ENCODE measurements at regions not wholly inside any gene's neighbourhood (a gene's known extent, or its start where the extent isn't known, plus 50 kb on each side); places are given as distances from the start of the nearest gene placed in this dataset.

DNA sequence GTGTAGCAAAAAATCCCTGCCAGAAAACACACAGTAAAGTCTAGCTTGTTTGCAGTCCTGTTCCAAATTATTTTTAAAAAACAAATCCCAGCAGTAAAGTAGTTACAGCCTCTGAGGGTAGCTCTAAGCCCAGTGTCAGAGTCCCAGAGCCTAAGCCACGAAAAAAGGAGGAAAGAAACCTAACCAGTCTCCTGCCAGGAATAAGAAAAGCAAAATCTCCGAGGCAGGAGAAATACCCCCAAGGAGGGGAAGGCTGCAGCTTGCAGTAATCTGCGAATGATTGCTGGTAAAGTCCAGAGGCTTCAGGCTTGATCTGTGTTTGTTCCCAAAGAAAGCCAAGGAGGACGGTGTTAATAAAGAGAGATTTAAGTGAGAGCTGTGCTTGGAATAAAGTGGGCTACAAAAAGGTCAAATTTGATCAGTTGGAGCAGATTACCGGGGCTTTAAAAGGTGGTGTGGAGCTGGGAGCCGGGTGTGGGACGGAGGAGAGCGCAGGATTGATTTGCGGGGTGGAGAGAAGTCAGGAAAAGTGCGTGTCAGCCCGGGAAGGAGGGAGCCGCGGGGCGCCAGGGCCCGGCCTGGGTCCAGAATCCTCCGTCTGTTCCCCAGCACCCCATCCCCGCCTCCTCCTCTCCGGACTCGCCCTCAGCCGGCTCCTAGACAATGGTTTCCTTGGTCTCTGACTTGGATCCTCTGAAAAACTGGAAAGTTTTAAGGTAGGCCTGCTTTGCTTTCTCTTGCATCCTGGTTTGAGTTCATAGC, 219.4 kb upstream of the CELF2 start:
- Histone ChIP-seq H3K27me3 (ENCODE audit: control insufficient read depth in 5 of 5, insufficient read depth in 4 of 5, low read length in 5 of 5) (no peaks in the 10 kb centered on the region), H3K4me3 (ENCODE audit: low read depth in 1 of 5, low read length in 5 of 5) (peak overlapping the region; percentile 42 to 68 (median 57)), H3K9me3 (ENCODE audit: control insufficient read depth in 5 of 5, low read length in 5 of 5) (no peaks in the 10 kb centered on the region), H3K36me3 (ENCODE audit: control insufficient read depth in 5 of 5, insufficient read depth in 5 of 5, low read length in 5 of 5) (no peaks in the 10 kb centered on the region), H3K27ac (ENCODE audit: low read depth, low read length) (peak overlapping the region; percentile 68), H3K4me1 (ENCODE audit: control insufficient read depth in 5 of 5, insufficient read depth in 5 of 5, low read length in 5 of 5) (peaks cover 0 to 70% (median 50%) of the 10 kb centered on the region in 5 donors), H3K9ac (ENCODE audit: low read length in 5 of 5) (peak overlapping the region; percentile 33 to 77 (median 62))

DNA sequence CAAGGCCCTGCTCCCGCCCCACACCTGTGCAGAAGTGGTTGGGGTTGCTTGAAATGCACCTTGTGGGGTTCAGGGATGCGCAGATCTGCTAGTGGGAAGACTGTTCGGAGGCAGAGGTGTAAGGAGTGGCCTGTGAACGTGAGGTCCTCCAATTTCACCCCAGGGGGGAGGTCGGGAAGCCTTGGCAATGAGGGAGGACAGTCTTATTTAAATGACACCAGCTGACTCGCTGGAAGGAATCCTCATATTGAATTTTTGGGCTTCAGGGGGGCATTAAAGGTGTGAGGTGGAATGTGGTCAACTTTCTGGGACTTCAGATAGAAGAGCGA, 218.8 kb upstream of the CELF2 start:
- peak overlapping the region; percentile 33 to 77 (median 62) for H3K9ac ChIP-seq (ENCODE audit: low read length in 5 of 5)
- H3K27me3 ChIP-seq (ENCODE audit: control insufficient read depth in 5 of 5, insufficient read depth in 4 of 5, low read length in 5 of 5) = no peaks in the 10 kb centered on the region
- H3K36me3 ChIP-seq (ENCODE audit: control insufficient read depth in 5 of 5, insufficient read depth in 5 of 5, low read length in 5 of 5) = no peaks in the 10 kb centered on the region
- peak overlapping the region; percentile 68 for H3K27ac ChIP-seq (ENCODE audit: low read depth, low read length)
- H3K9me3 ChIP-seq (ENCODE audit: control insufficient read depth in 5 of 5, low read length in 5 of 5) = no peaks in the 10 kb centered on the region
- peaks cover 3 to 75% (median 53%) of the 10 kb centered on the region in 5 donors for H3K4me1 ChIP-seq (ENCODE audit: control insufficient read depth in 5 of 5, insufficient read depth in 5 of 5, low read length in 5 of 5)
- H3K4me3 ChIP-seq (ENCODE audit: low read depth in 1 of 5, low read length in 5 of 5) = peak overlapping the region; percentile 42 to 68 (median 57)

DNA sequence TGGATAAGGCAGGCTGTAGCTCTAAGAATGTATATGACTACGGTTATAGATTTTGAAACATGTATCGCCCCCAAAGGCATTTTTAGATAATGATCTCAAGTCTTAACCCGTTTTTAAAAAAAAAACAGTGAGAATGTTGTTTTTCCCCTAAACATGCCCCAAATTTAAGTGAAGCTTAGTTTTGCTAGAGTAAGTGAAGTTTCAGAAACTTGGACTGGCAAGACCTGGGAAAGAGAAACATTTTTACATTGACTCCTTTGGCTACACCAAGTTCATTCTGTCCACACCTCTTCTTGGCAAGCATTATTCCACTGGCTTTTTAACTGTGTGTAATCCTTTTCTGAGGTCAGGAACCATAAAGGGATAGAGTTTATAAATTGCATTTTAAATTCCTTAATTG, 216.7 kb upstream of the CELF2 start:
- Histone ChIP-seq H3K9me3 (ENCODE audit: control insufficient read depth in 5 of 5, low read length in 5 of 5) (no peaks in the 10 kb centered on the region), H3K36me3 (ENCODE audit: control insufficient read depth in 5 of 5, insufficient read depth in 5 of 5, low read length in 5 of 5) (no peaks in the 10 kb centered on the region), H3K27me3 (ENCODE audit: control insufficient read depth in 5 of 5, insufficient read depth in 4 of 5, low read length in 5 of 5) (no peaks in the 10 kb centered on the region), H3K27ac (ENCODE audit: low read depth, low read length) (peak overlapping the region; percentile 77), H3K9ac (ENCODE audit: low read length in 5 of 5) (peak overlapping the region in 2 of 5 donors; percentile 19 to 27), H3K4me3 (ENCODE audit: low read depth in 1 of 5, low read length in 5 of 5) (peak overlapping the region in 2 of 5 donors; percentile 23 to 33), H3K4me1 (ENCODE audit: control insufficient read depth in 5 of 5, insufficient read depth in 5 of 5, low read length in 5 of 5) (peaks cover 3 to 76% (median 56%) of the 10 kb centered on the region in 5 donors)

DNA sequence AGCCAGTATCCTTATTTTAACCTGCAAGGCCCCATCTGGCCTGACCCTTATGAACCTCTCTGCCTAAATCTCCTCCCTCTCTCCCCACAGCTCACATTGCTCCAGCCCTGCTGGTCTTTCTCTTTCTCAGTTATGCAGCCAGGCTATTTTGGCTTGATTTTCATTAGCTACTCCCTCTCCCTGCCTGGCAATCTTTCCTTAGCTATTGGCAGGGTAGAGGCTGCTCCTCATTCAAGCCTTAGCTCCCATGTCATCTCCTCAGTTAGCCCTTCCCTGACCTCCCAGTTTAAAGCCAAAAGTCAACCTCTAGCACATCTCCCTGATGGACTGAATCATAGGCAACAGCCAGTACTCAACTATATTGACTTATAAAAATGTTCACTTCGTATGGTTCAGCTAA, 214.4 kb upstream of the CELF2 start:
- H3K27ac ChIP-seq (ENCODE audit: low read depth, low read length) = peak overlapping the region; percentile 78
- peak overlapping the region in 1 of 5 donors; percentile 19 for H3K9ac ChIP-seq (ENCODE audit: low read length in 5 of 5)
- peaks cover 3 to 59% (median 36%) of the 10 kb centered on the region in 5 donors for H3K4me1 ChIP-seq (ENCODE audit: control insufficient read depth in 5 of 5, insufficient read depth in 5 of 5, low read length in 5 of 5)
- no peaks in the 10 kb centered on the region for H3K9me3 ChIP-seq (ENCODE audit: control insufficient read depth in 5 of 5, low read length in 5 of 5)
- H3K4me3 ChIP-seq (ENCODE audit: low read depth in 1 of 5, low read length in 5 of 5) = no peak overlapping the region
- no peaks in the 10 kb centered on the region for H3K27me3 ChIP-seq (ENCODE audit: control insufficient read depth in 5 of 5, insufficient read depth in 4 of 5, low read length in 5 of 5)
- no peaks in the 10 kb centered on the region for H3K36me3 ChIP-seq (ENCODE audit: control insufficient read depth in 5 of 5, insufficient read depth in 5 of 5, low read length in 5 of 5)

DNA sequence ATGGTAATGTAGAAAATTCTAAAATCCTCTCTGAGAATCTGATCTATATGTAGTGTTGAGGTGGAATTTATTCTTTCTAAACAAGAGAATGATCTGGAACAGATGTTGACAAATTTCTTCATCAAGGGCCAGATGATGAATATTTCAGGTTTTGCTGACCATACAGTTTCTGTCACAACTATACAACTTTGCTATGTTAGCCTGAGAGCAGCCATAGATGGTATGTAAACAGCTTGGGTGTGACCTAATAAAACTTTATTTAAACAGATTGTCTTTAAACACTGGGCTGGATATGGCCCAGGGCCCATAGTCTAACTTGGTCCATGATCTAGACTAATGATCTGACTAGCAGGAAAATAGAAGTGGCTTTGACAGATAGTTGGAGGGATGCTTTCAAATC, 213.6 kb upstream of the CELF2 start:
- no peaks in the 10 kb centered on the region for H3K9me3 ChIP-seq (ENCODE audit: control insufficient read depth in 5 of 5, low read length in 5 of 5)
- no peak overlapping the region for H3K9ac ChIP-seq (ENCODE audit: low read length in 5 of 5)
- no peaks in the 10 kb centered on the region for H3K36me3 ChIP-seq (ENCODE audit: control insufficient read depth in 5 of 5, insufficient read depth in 5 of 5, low read length in 5 of 5)
- H3K27me3 ChIP-seq (ENCODE audit: control insufficient read depth in 5 of 5, insufficient read depth in 4 of 5, low read length in 5 of 5) = no peaks in the 10 kb centered on the region
- H3K4me1 ChIP-seq (ENCODE audit: control insufficient read depth in 5 of 5, insufficient read depth in 5 of 5, low read length in 5 of 5) = peaks cover 3 to 51% (median 28%) of the 10 kb centered on the region in 5 donors
- peak overlapping the region; percentile 78 for H3K27ac ChIP-seq (ENCODE audit: low read depth, low read length)
- H3K4me3 ChIP-seq (ENCODE audit: low read depth in 1 of 5, low read length in 5 of 5) = no peak overlapping the region

DNA sequence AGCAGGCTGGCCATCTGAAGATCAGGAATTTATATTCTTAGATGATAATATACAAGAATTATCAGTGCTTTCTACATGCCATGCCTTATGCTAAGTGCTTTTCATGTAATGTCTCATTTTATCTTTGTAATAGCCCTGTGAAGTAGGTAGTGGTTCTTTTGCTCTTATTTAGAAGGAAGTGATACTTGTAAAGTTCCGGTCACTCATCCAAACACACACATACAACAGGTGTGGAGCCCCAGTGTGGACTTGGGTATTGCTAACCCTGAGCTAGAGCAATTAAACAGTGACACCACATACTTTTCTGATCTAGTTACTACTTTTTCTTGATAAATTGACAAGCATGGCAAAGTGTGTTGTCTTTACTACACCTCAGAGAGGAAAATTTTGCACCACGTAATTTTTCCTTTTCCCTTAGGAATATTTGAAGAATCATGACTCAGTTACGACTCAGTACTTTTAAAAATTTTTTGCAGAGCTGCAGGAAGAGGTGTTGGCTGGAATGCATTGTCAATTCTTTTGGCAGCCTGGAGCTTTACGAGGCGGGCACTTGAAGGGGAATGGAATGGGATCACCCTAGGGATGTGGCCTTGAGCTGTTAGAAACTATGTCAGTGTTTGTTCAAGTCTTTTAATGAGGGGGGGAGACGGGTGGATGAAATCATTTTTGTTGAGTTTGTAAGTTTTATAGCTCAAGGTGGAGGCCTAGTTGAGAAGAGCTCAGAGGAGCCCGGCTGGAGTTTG, 212.5 kb upstream of the CELF2 start:
- Histone ChIP-seq H3K27me3 (ENCODE audit: control insufficient read depth in 5 of 5, insufficient read depth in 4 of 5, low read length in 5 of 5) (no peaks in the 10 kb centered on the region), H3K4me1 (ENCODE audit: control insufficient read depth in 5 of 5, insufficient read depth in 5 of 5, low read length in 5 of 5) (peaks cover 3 to 45% (median 25%) of the 10 kb centered on the region in 5 donors), H3K27ac (ENCODE audit: low read depth, low read length) (peak overlapping the region; percentile 78)

DNA sequence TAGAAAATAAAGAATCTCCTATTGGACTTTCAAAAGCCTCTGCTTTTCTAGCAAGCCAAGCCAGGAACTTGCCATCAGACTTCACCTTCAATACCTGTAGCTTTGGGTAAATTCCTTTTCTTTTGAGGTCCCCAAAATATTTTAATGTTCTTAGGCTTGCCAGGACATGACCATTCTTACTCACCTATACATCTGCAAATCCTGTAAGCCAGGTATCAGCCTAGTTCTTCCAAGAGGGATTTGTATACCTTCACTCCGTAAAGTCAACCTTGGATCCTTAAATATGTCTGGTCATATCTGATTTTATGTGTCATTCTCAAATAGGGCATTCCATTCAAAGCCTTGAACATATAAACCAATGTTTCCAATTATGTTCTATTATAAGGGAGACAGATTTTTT, 210.6 kb upstream of the CELF2 start:
- H3K36me3 ChIP-seq (ENCODE audit: control insufficient read depth in 5 of 5, insufficient read depth in 5 of 5, low read length in 5 of 5) = no peaks in the 10 kb centered on the region
- H3K9me3 ChIP-seq (ENCODE audit: control insufficient read depth in 5 of 5, low read length in 5 of 5) = no peaks in the 10 kb centered on the region
- H3K4me3 ChIP-seq (ENCODE audit: low read depth in 1 of 5, low read length in 5 of 5) = no peak overlapping the region
- peaks cover 3 to 30% (median 18%) of the 10 kb centered on the region in 5 donors for H3K4me1 ChIP-seq (ENCODE audit: control insufficient read depth in 5 of 5, insufficient read depth in 5 of 5, low read length in 5 of 5)
- no peak overlapping the region for H3K27ac ChIP-seq (ENCODE audit: low read depth, low read length)
- H3K27me3 ChIP-seq (ENCODE audit: control insufficient read depth in 5 of 5, insufficient read depth in 4 of 5, low read length in 5 of 5) = no peaks in the 10 kb centered on the region
- no peak overlapping the region for H3K9ac ChIP-seq (ENCODE audit: low read length in 5 of 5)

More for the DNA sequence above, 212.5 kb upstream of the CELF2 start:
- no peak overlapping the region for H3K4me3 ChIP-seq (ENCODE audit: low read depth in 1 of 5, low read length in 5 of 5)
- no peaks in the 10 kb centered on the region for H3K9me3 ChIP-seq (ENCODE audit: control insufficient read depth in 5 of 5, low read length in 5 of 5)
- H3K36me3 ChIP-seq (ENCODE audit: control insufficient read depth in 5 of 5, insufficient read depth in 5 of 5, low read length in 5 of 5) = no peaks in the 10 kb centered on the region
- no peak overlapping the region for H3K9ac ChIP-seq (ENCODE audit: low read length in 5 of 5)

DNA sequence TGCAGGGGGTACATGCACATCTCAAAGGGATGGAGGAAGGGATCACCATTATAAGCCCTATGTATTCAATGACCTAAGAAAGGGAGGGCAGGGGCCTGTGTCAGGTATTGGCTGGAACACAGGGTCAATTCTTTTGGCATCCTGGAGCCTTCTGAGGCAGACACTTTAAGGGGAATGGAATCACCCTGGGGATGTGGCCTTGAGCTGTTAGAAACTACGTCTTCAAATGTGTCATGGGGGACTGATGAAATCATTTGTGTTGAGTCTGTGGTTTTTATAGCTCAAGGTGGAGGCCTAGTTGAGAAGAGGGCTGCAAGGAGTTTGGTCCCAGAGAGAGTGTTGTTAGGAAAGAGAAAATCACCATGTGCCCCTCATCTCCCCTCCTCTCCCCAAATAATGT, 206.1 kb upstream of the CELF2 start:
- no peaks in the 10 kb centered on the region for H3K36me3 ChIP-seq (ENCODE audit: control insufficient read depth in 5 of 5, insufficient read depth in 5 of 5, low read length in 5 of 5)

DNA sequence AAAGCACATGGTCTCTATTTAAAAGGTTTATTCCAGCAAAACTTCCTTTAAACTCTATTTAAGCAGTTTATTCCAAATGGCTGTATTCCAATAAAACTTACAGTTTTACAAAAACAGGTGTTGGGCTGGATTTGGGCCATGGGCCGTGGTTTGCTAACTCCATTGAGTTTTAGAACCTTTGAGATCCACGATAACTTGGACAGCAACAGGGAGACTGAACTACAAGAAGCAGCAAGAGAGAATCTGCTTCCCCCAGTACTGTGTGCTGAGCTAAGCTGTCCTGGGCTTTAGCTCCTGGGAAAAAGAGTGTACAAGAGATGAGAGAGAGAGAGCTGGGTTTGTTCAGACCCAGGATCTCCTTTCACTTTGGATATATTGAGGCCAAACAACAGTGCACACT, 204.0 kb upstream of the CELF2 start:
- no peak overlapping the region for H3K9ac ChIP-seq (ENCODE audit: low read length in 5 of 5)
- peaks cover 0 to 15% (median 9%) of the 10 kb centered on the region in 5 donors for H3K4me1 ChIP-seq (ENCODE audit: control insufficient read depth in 5 of 5, insufficient read depth in 5 of 5, low read length in 5 of 5)
- no peak overlapping the region for H3K27ac ChIP-seq (ENCODE audit: low read depth, low read length)
- H3K36me3 ChIP-seq (ENCODE audit: control insufficient read depth in 5 of 5, insufficient read depth in 5 of 5, low read length in 5 of 5) = no peaks in the 10 kb centered on the region
- no peak overlapping the region for H3K4me3 ChIP-seq (ENCODE audit: low read depth in 1 of 5, low read length in 5 of 5)
- H3K27me3 ChIP-seq (ENCODE audit: control insufficient read depth in 5 of 5, insufficient read depth in 4 of 5, low read length in 5 of 5) = no peaks in the 10 kb centered on the region
- H3K9me3 ChIP-seq (ENCODE audit: control insufficient read depth in 5 of 5, low read length in 5 of 5) = no peaks in the 10 kb centered on the region

More for the DNA sequence above, 206.1 kb upstream of the CELF2 start:
- Histone ChIP-seq H3K4me3 (ENCODE audit: low read depth in 1 of 5, low read length in 5 of 5) (no peak overlapping the region), H3K27ac (ENCODE audit: low read depth, low read length) (no peak overlapping the region), H3K9me3 (ENCODE audit: control insufficient read depth in 5 of 5, low read length in 5 of 5) (no peaks in the 10 kb centered on the region), H3K27me3 (ENCODE audit: control insufficient read depth in 5 of 5, insufficient read depth in 4 of 5, low read length in 5 of 5) (no peaks in the 10 kb centered on the region), H3K4me1 (ENCODE audit: control insufficient read depth in 5 of 5, insufficient read depth in 5 of 5, low read length in 5 of 5) (peaks cover 0 to 14% (median 5%) of the 10 kb centered on the region in 5 donors), H3K9ac (ENCODE audit: low read length in 5 of 5) (no peak overlapping the region)

DNA sequence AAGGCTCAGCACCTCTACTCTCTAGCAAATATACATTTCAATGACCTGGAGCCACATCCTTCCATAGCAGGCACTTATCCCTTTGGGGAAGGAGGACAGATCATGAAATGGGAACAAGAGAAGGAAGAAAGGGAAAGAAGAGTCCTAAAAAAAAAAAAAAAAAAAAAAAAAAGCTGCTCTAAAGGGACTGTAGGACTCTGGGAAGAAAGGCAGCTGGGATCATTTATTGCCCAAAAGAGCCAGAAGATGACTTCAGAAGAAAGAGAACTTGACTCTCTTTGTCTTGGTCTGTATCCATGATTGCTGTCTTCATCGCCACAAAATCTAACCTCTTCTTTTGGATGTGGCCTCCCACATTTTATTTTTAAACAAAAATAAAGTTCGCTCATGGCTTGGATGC, 203.6 kb upstream of the CELF2 start:
- no peaks in the 10 kb centered on the region for H3K9me3 ChIP-seq (ENCODE audit: control insufficient read depth in 5 of 5, low read length in 5 of 5)
- no peak overlapping the region for H3K27ac ChIP-seq (ENCODE audit: low read depth, low read length)

More for the DNA sequence above, 203.6 kb upstream of the CELF2 start:
- Histone ChIP-seq H3K36me3 (ENCODE audit: control insufficient read depth in 5 of 5, insufficient read depth in 5 of 5, low read length in 5 of 5) (no peaks in the 10 kb centered on the region), H3K4me3 (ENCODE audit: low read depth in 1 of 5, low read length in 5 of 5) (no peak overlapping the region), H3K9ac (ENCODE audit: low read length in 5 of 5) (no peak overlapping the region), H3K27me3 (ENCODE audit: control insufficient read depth in 5 of 5, insufficient read depth in 4 of 5, low read length in 5 of 5) (no peaks in the 10 kb centered on the region), H3K4me1 (ENCODE audit: control insufficient read depth in 5 of 5, insufficient read depth in 5 of 5, low read length in 5 of 5) (peaks cover 0 to 18% (median 13%) of the 10 kb centered on the region in 5 donors)
